Thymus (tissue), 11 donors: ENCODE measurements at regions not wholly inside any gene's neighbourhood (a gene's known extent, or its start where the extent isn't known, plus 50 kb on each side); places are given as distances from the start of the nearest gene placed in this dataset.
"Not testable (repeated sequence)": the region's sequence is repeated elsewhere in the genome, so short reads cannot be mapped to it uniquely, and the experiment has no call there.

Experiments used
- DNase-seq, 9 donors: peaks; one replicate each; pipeline ENCODE4 v3.0.0-alpha.2; 2013; ENCODE audit warnings: low spot score in 9 of 9, low read depth in 6 of 9, missing footprints in 1 of 9
- H3K27ac ChIP-seq, 2 donors: one replicate each; pipeline ENCODE4 v1.5.1; 2013; ENCODE audit warnings: control low read depth in 1 of 2, low read depth in 1 of 2, low read length in 1 of 2, mild to moderate bottlenecking in 1 of 2, moderate library complexity in 1 of 2
- H3K27me3 ChIP-seq, 2 donors: one replicate each; pipeline ENCODE4 v1.5.1; 2013; ENCODE audit warnings: low read length in 1 of 2; ENCODE audit not compliant: control insufficient read depth in 2 of 2, insufficient read depth in 1 of 2
- H3K36me3 ChIP-seq, 2 donors: one replicate each; pipeline ENCODE4 v1.5.1; 2013; ENCODE audit warnings: low read length in 1 of 2, mild to moderate bottlenecking in 1 of 2, moderate library complexity in 1 of 2; ENCODE audit not compliant: control insufficient read depth in 2 of 2, insufficient read depth in 2 of 2
- H3K4me1 ChIP-seq, 2 donors: one replicate each; pipeline ENCODE4 v1.5.1; 2013; ENCODE audit warnings: low read length in 2 of 2; ENCODE audit not compliant: control insufficient read depth in 2 of 2, insufficient read depth in 2 of 2
- H3K4me3 ChIP-seq, 2 donors: one replicate each; pipeline ENCODE4 v1.5.1; 2013; ENCODE audit warnings: low read length in 2 of 2, control low read depth in 1 of 2, mild to moderate bottlenecking in 1 of 2
- H3K9me3 ChIP-seq, 2 donors: one replicate each; pipeline ENCODE4 v1.5.1; 2013; ENCODE audit warnings: low read length in 1 of 2, mild to moderate bottlenecking in 1 of 2; ENCODE audit not compliant: control insufficient read depth in 2 of 2, insufficient read depth in 1 of 2
- WGBS: extraction: QIAGEN DNeasy Blood & Tissue Kit; methylation state at CpG from one replicate; pipeline ENCODE4 v1.1.7; 2013; 5-methylcytosine and 5-hydroxymethylcytosine counted together
- donor health status: healthy.

GRCh38 chrX:39796856-39797255 lies 300.9 kb downstream of the BCOR start:
- Histone ChIP-seq H3K9me3 (no peaks in the 10 kb centered on the region), H3K4me1 (no peaks in the 10 kb centered on the region), H3K27me3 (no peaks in the 10 kb centered on the region), H3K27ac (no peak overlapping the region), H3K4me3 (no peak overlapping the region), H3K36me3 (no peaks in the 10 kb centered on the region)
- DNase-seq: no peak
- WGBS: 98% methylated on average over 3 of the region's 3 CpGs

DNA sequence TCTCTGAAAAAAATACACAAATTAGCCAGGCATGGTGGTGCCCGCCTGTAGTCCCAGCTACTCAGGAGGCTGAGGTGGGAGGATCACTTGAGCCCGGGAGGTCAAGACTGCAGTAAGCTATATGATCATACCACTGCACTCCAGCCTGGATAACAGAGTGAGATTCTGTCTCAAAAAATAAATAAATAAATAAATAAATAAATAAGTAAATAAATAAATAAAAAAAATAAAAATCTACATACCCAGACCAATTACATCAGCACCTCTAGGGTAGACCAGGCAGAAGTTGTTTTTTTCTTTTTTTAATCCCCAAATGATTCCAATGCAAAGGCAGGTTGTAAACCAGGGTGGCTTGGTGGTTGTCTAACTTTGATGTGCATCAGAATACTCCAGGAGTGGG lies 299.3 kb downstream of the BCOR start:
- H3K27me3 ChIP-seq, H3K9me3 ChIP-seq, H3K4me1 ChIP-seq, H3K36me3 ChIP-seq, H3K4me3 ChIP-seq, H3K27ac ChIP-seq, DNase-seq: not testable (repeated sequence)
- WGBS: 94% methylated on average over 2 of the region's 2 CpGs

DNA sequence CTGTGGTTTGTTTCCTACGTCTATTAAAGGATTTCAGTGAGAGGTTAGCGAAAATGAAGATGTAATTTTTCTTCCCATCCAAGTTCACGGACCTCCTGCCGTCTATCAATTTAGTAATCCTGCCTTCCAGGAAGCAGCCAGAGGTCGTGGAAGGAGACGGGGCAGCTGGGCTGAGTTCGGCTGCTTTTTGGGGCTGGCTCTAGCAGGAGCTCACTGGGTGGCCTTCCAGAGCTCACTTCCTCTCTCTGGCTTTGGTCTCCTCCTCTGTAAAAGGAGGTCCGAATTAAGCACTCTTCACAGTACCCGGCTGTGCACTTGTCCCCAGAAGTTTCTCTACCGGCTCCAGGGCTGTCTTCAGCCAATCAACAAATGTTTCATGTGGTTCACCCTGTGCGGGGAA lies 295.4 kb downstream of the BCOR start:
- no peak for DNase-seq
- WGBS: 88% methylated on average over 11 of the region's 11 CpGs
- H3K4me1 ChIP-seq: no peaks in the 10 kb centered on the region
- H3K36me3 ChIP-seq: no peaks in the 10 kb centered on the region
- H3K9me3 ChIP-seq: no peaks in the 10 kb centered on the region
- H3K27ac ChIP-seq: no peak overlapping the region
- H3K27me3 ChIP-seq: no peaks in the 10 kb centered on the region
- H3K4me3 ChIP-seq: no peak overlapping the region

- 95% methylated on average over 10 of the region's 10 CpGs for WGBS
- Histone ChIP-seq H3K27ac (no peak overlapping the region), H3K27me3 (no peaks in the 10 kb centered on the region), H3K4me3 (no peak overlapping the region), H3K9me3 (no peaks in the 10 kb centered on the region), H3K4me1 (no peaks in the 10 kb centered on the region), H3K36me3 (no peaks in the 10 kb centered on the region)
- DNase-seq: no peak
These were observed 294.9 kb downstream of the BCOR start for GRCh38 chrX:39802908-39803307.

- no peaks in the 10 kb centered on the region for H3K36me3 ChIP-seq
- H3K27me3 ChIP-seq: no peaks in the 10 kb centered on the region
- no peak overlapping the region for H3K4me3 ChIP-seq
- H3K27ac ChIP-seq: no peak overlapping the region
- 97% methylated on average over 2 of the region's 2 CpGs for WGBS
- H3K4me1 ChIP-seq: no peaks in the 10 kb centered on the region
- DNase-seq: no peak
- H3K9me3 ChIP-seq: no peaks in the 10 kb centered on the region
These were observed 292.7 kb downstream of the BCOR start for GRCh38 chrX:39805022-39805421.

DNA sequence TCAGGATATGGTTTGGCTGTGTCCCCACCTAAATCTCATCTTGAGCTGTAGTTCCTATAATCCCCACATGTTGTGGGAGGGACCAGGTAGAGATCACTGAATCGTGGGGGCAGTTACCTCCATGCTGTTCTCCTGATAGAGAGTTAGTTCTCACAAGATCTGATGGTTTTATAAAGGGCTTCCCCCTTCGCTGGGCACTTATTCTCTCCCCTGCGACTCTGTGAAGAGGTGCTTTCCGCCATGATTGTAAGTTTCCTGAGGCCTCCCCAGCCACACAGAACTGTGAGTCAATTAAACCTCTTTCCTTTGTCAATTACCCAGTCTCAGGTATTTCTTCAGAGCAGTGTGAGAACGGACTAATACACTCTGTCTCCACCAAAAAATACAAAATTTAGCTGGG lies 291.9 kb downstream of the BCOR start:
- no peak for DNase-seq
- H3K27me3 ChIP-seq: no peaks in the 10 kb centered on the region
- no peak overlapping the region for H3K27ac ChIP-seq
- no peaks in the 10 kb centered on the region for H3K36me3 ChIP-seq
- WGBS: 93% methylated on average over 5 of the region's 5 CpGs
- H3K9me3 ChIP-seq: no peaks in the 10 kb centered on the region
- H3K4me1 ChIP-seq: no peaks in the 10 kb centered on the region
- no peak overlapping the region for H3K4me3 ChIP-seq

DNA sequence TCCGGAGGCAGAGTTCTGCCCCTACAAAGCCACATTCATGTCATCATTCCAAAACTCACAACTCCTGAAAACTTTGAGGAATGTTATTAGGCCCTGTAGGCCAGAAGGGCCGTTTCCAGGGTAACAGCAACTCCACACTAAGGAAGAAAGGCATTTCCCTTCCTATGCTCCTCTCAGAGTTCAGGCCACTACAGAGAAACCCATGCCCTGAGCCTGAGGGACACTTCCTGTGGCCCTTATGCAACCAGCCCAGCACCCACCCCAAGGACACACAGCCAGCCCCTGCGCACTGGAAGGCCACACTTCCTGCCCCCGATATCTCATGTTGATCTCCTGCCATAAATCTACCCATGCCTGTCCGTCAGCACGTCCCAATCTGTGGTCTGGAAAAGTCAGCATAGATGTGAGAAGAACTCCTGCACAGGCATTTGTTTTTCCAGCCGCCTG lies 289.3 kb downstream of the BCOR start:
- H3K27ac ChIP-seq: no peak overlapping the region
- DNase-seq: no peak

DNA sequence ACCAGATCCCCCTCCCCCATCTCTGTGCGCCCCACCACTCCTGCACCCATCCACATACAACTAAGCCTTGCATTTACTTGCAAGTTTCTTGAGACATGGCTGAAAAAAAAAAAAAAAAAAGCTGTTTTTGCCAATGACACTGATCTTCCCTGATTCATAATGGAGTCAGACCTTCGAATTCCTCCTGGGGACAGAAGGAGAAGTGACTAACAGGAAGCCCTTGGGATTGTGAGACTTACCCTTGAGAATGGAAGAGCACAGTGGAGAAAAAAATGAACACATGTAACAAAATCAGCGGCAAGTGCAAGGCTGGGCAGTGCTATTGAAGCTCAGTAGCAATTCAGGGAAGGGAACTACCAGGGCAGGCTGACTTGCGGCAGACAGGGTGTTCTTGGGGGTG lies 288.4 kb downstream of the BCOR start:
- no peak overlapping the region for H3K4me3 ChIP-seq
- no peaks in the 10 kb centered on the region for H3K36me3 ChIP-seq
- H3K27ac ChIP-seq: no peak overlapping the region
- 83% methylated on average over 4 of the region's 4 CpGs for WGBS
- H3K9me3 ChIP-seq: no peaks in the 10 kb centered on the region
- peaks cover 0 to 2% of the 10 kb centered on the region in 2 donors for H3K27me3 ChIP-seq
- DNase-seq: no peak
- no peaks in the 10 kb centered on the region for H3K4me1 ChIP-seq

More for the DNA sequence above, 289.3 kb downstream of the BCOR start:
- Histone ChIP-seq H3K4me3 (no peak overlapping the region), H3K27me3 (no peaks in the 10 kb centered on the region), H3K9me3 (no peaks in the 10 kb centered on the region), H3K36me3 (no peaks in the 10 kb centered on the region), H3K4me1 (no peaks in the 10 kb centered on the region)
- 81% methylated on average over 7 of the region's 7 CpGs for WGBS

DNA sequence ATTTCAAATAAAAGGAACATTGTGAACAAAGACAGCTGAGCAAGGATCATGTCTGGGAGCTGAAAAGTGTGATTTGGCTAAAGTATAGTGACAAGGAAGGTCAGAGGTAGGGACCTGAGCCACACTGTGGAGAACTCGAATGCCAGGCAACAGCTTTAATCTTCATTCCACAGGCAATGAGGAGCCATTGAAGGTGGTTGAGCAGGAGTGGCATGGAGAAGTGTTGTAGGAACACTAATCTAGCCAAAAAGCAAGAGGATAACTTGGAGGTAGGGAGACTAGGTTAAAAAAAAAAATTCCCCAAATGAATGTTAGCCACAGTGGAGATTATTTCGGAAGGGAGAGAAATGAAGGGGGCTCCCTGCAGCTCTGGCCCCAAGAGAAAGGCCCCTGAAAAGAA lies 286.9 kb downstream of the BCOR start:
- H3K27ac ChIP-seq: no peak overlapping the region
- no peaks in the 10 kb centered on the region for H3K9me3 ChIP-seq
- no peaks in the 10 kb centered on the region for H3K36me3 ChIP-seq
- H3K4me3 ChIP-seq: no peak overlapping the region
- peaks cover 0 to 2% of the 10 kb centered on the region in 2 donors for H3K27me3 ChIP-seq
- no peak for DNase-seq
- WGBS: 95% methylated on average over 2 of the region's 2 CpGs
- H3K4me1 ChIP-seq: peaks cover 0 to 8% of the 10 kb centered on the region in 2 donors

DNA sequence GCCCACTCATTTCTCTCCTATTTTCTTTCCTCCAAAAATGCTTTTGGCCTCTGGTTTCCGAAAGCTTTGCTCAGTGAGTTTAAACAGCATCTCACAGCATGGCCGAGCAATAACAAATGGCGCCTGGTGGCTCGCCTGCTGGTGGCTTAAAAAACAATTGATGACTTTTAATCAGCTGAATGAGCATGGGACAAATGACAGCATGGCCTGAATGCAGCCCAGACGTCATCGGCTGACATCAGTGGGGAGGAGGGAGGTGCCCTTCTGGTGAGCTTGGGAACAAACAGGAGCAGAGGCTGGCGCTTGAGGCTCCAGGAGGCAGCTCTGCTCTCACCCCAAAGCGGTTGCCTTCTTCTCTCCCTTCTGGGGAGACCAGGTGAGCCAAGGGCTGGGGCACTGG lies 286.4 kb downstream of the BCOR start:
- WGBS: 97% methylated on average over 8 of the region's 8 CpGs
- no peak overlapping the region for H3K27ac ChIP-seq
- H3K36me3 ChIP-seq: no peaks in the 10 kb centered on the region
- H3K4me1 ChIP-seq: peaks cover 0 to 12% of the 10 kb centered on the region in 2 donors
- H3K27me3 ChIP-seq: peaks cover 0 to 2% of the 10 kb centered on the region in 2 donors
- H3K4me3 ChIP-seq: no peak overlapping the region
- no peaks in the 10 kb centered on the region for H3K9me3 ChIP-seq
- no peak for DNase-seq
